GM06990 (cell line): ENCODE measurements at regions not wholly inside any gene's neighbourhood (a gene's known extent, or its start where the extent isn't known, plus 50 kb on each side); places are given as distances from the start of the nearest gene placed in this dataset.

Experiments
- DNase-seq: peaks from one replicate; pipeline ENCODE4 v3.0.0-alpha.2; 2011; ENCODE audit not compliant: insufficient read length; ENCODE audit errors: extremely low read depth
- H3K27me3 ChIP-seq: replicated peaks from 2 replicates; pipeline ENCODE4 v1.6.0; 2011; ENCODE audit warnings: low read length; ENCODE audit not compliant: control insufficient read depth, insufficient read depth
- H3K36me3 ChIP-seq: 2 replicates; pipeline ENCODE4 v1.5.1; 2011; ENCODE audit warnings: low read length; ENCODE audit not compliant: control insufficient read depth, insufficient read depth
- H3K4me3 ChIP-seq: replicated peaks from 2 replicates; pipeline ENCODE4 v1.5.1; 2011; ENCODE audit warnings: low read depth, mild to moderate bottlenecking, control low read depth, low read length
- TF ChIP-seq, protein P1 (sequence below): IDR thresholded peaks from 2 replicates; pipeline ENCODE4 v1.5.1; 2011; ENCODE audit warnings: low read length, control low read depth, mild to moderate bottlenecking, inconsistent platforms; ENCODE audit not compliant: insufficient read depth, poor library complexity, severe bottlenecking

DNA sequence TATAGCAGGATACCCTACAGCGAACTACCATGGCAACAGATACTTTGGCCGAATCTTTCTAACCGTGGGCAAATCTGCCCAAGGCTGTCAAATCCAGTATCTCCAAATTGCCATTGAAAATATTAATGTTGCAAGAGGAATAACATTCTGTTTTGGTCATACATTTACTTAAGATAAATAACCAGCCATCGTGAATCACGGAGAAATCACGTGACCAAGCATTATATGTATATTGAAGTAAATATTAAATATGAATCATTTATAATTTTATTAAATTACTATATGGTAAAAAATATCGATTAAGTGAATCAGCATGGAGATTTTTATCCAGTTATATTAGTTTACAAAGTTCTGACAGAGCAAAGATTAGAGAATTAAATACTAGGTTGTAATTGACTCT, 714.6 kb upstream of the GJE1 start:
- Histone ChIP-seq H3K4me3 (no peak overlapping the region), H3K36me3 (no peaks in the 10 kb centered on the region), H3K27me3 (no peaks in the 10 kb centered on the region)
- TF ChIP-seq, protein P1, sequence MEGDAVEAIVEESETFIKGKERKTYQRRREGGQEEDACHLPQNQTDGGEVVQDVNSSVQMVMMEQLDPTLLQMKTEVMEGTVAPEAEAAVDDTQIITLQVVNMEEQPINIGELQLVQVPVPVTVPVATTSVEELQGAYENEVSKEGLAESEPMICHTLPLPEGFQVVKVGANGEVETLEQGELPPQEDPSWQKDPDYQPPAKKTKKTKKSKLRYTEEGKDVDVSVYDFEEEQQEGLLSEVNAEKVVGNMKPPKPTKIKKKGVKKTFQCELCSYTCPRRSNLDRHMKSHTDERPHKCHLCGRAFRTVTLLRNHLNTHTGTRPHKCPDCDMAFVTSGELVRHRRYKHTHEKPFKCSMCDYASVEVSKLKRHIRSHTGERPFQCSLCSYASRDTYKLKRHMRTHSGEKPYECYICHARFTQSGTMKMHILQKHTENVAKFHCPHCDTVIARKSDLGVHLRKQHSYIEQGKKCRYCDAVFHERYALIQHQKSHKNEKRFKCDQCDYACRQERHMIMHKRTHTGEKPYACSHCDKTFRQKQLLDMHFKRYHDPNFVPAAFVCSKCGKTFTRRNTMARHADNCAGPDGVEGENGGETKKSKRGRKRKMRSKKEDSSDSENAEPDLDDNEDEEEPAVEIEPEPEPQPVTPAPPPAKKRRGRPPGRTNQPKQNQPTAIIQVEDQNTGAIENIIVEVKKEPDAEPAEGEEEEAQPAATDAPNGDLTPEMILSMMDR: no peak
- no peak for DNase-seq

DNA sequence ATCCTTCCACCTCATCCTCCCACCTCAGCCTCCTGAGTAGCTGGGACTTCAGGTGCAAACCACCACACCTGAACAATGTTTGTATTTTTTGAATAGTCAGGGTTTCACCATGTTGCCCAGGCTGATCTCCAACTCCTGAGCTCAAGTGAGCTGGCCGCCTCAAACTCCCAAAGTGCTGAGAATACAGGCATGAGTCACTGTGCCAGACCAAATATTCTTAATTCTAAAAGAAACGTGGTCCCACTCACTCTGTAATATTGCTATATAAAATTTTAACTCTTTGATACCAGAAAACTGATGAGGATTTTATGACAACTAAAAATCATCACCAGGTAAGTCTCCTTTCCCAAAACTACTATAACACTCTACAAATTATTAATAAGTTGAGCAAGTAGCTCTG, 716.8 kb upstream of the GJE1 start:
- TF ChIP-seq, protein P1: no peak
- Histone ChIP-seq H3K27me3 (no peaks in the 10 kb centered on the region), H3K36me3 (no peaks in the 10 kb centered on the region), H3K4me3 (no peak overlapping the region)
- DNase-seq: no peak

DNA sequence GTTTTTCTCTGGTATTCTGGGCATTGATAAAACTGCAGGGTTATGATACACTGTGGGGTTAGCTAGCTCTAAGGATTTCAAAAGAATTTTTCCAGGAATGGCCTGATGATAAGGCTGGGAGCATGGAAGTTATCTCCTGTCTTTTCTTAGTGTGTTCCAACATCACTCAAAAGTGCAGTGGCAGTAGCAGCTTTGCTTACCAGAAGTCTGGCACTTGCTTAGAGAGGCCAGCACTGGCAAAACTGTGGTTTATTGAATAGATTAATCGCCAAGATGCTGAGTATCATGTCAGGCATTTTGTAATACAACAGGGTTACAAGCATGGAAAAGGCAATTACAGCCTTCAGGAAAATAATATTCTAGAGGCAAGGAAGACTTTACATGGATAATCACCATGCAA, 719.5 kb upstream of the GJE1 start:
- TF ChIP-seq, protein P1: no peak
- no peak overlapping the region for H3K4me3 ChIP-seq
- H3K36me3 ChIP-seq: no peaks in the 10 kb centered on the region
- H3K27me3 ChIP-seq: no peaks in the 10 kb centered on the region
- no peak for DNase-seq

DNA sequence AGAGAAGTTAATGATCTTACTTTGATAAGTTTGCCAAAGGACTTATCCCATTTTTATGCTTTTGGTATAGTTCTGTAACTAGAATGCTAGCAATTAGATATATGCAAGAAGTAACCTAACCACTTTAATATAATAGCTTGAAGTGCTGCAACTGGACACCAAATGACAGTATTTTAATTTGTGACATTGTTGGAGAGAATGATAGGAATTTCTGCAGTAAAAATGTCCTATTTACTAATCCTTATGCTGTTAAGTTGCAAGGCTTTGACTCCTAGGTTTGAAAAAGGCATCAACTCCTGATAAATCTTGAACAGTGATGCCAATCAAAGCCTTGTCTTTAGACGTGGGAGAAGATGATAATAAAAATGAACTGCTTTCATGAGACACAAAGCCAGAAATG, 726.0 kb upstream of the GJE1 start:
- Histone ChIP-seq H3K36me3 (no peaks in the 10 kb centered on the region), H3K4me3 (no peak overlapping the region), H3K27me3 (no peaks in the 10 kb centered on the region)
- no peak for DNase-seq
- TF ChIP-seq, protein P1: no peak

DNA sequence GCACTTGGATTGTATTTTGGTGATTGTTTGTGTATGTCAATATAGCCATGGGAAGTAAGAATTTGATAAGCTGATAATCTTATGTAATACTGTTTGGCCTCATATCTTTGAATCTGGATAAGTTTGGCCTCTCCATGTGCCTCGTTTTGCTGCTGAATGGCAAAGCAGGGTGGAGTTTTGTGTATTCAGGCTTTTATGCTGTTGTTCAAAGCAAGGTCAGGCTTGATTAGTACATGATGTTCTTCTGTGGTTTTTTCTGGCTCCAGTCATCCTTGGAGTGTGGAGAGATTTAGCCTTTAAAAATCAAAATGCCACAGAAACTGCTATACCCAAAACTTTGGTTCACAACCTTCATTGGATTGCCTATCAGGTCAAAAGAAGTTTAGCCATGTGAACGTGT, 728.9 kb upstream of the GJE1 start:
- no peaks in the 10 kb centered on the region for H3K27me3 ChIP-seq
- TF ChIP-seq, protein P1: no peak
- no peak for DNase-seq
- H3K4me3 ChIP-seq: no peak overlapping the region
- H3K36me3 ChIP-seq: no peaks in the 10 kb centered on the region

DNA sequence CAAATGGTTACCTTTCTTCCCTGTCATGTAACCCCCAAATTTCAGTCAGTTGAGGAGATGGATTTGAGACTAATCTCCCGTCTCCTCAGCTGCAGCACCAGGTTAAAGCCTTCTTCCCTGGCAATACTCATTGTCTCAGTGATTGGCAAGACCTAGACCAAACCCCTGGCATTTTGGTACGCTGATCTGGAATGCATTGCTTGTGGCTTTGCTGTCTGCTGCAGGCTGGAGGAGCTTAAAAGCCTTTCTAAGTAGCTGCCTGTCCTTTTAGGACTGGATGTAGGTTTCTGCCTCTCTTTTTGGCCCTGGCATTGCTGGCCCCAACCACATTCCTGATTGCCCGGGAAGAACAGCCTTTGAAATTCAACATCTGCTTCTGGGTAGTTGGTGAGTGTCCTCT, 729.6 kb upstream of the GJE1 start:
- no peak for DNase-seq
- no peak overlapping the region for H3K4me3 ChIP-seq
- TF ChIP-seq, protein P1: no peak
- no peaks in the 10 kb centered on the region for H3K36me3 ChIP-seq
- no peaks in the 10 kb centered on the region for H3K27me3 ChIP-seq
